BLaER1 treated with 17β-estradiol and CSF1 and Interleukin-3, amounts not matched to agents 10 nM and 100 nM (cell line): ENCODE measurements at regions not wholly inside any gene's neighbourhood (a gene's known extent, or its start where the extent isn't known, plus 50 kb on each side); places are given as distances from the start of the nearest gene placed in this dataset.

ENCODE experiments used
- H3K27ac ChIP-seq, 11 experiments: shearing (Covaris generic); formaldehyde crosslinking; 2 replicates each; pipeline ENCODE4 v1.8.1; 2022
- H3K27me3 ChIP-seq, 11 experiments: shearing (Covaris generic); formaldehyde crosslinking; 2 replicates each; pipeline ENCODE4 v1.8.1; 2022
- H3K36me3 ChIP-seq, 11 experiments: shearing (Covaris generic); formaldehyde crosslinking; 2 replicates each; pipeline ENCODE4 v1.8.1; 2022
- H3K4me1 ChIP-seq, 10 experiments: shearing (Covaris generic); formaldehyde crosslinking; 2 replicates each; pipeline ENCODE4 v1.8.1; 2022
- H3K4me2 ChIP-seq, 11 experiments: shearing (Covaris generic); formaldehyde crosslinking; 2 replicates each; pipeline ENCODE4 v1.8.1; 2022
- H3K4me3 ChIP-seq, 10 experiments: shearing (Covaris generic); formaldehyde crosslinking; 2 replicates each; pipeline ENCODE4 v1.8.1; 2022
- H3K9ac ChIP-seq, 11 experiments: shearing (Covaris generic); formaldehyde crosslinking; 2 replicates each; pipeline ENCODE4 v1.8.1; 2022
- H3K9me3 ChIP-seq, 11 experiments: shearing (Covaris generic); formaldehyde crosslinking; replicated peaks in 1 of 11; 2 replicates each; pipeline ENCODE4 v1.8.1; 2022
- H4K20me1 ChIP-seq, 11 experiments: shearing (Covaris generic); formaldehyde crosslinking; 2 replicates each; pipeline ENCODE4 v1.8.1; 2022
- Cebpa-rat ChIP-seq, 11 experiments: shearing (Covaris generic); IDR thresholded peaks; 2 replicates each; pipeline ENCODE4 v1.8.1; 2022

GRCh38 chr1:56356376-56356990 lies 222.9 kb downstream of the PLPP3 start:
- H3K9me3 ChIP-seq: no peaks in the 10 kb centered on the region

GRCh38 chr1:56355918-56356317 lies 223.4 kb downstream of the PLPP3 start:
- no peaks in the 10 kb centered on the region for H3K36me3 ChIP-seq
- H3K27me3 ChIP-seq: no peaks in the 10 kb centered on the region
- peaks cover 0 to 11% (median 0%) of the 10 kb centered on the region in 10 experiments; a peak in 5 of 20 replicates for H3K4me1 ChIP-seq
- H3K9me3 ChIP-seq: no peaks in the 10 kb centered on the region
- H3K4me2 ChIP-seq: no peak overlapping the region
- no peak for TF ChIP-seq Cebpa-rat (IDR thresholded peaks at IDR 0.05)
- H3K27ac ChIP-seq: no peak overlapping the region
- no peak overlapping the region for H3K9ac ChIP-seq
- no peaks in the 10 kb centered on the region for H4K20me1 ChIP-seq
- no peak overlapping the region for H3K4me3 ChIP-seq

More at GRCh38 chr1:56356376-56356990, 222.9 kb downstream of the PLPP3 start:
- Histone ChIP-seq H3K4me1 (peaks cover 0 to 11% (median 0%) of the 10 kb centered on the region in 10 experiments; a peak in 5 of 20 replicates), H3K4me2 (no peak overlapping the region), H3K4me3 (no peak overlapping the region), H3K9ac (no peak overlapping the region), H4K20me1 (no peaks in the 10 kb centered on the region), H3K27me3 (no peaks in the 10 kb centered on the region), H3K36me3 (no peaks in the 10 kb centered on the region), H3K27ac (no peak overlapping the region)
- TF ChIP-seq Cebpa-rat (IDR thresholded peaks at IDR 0.05): no peak

- H4K20me1 ChIP-seq: no peaks in the 10 kb centered on the region
- H3K9me3 ChIP-seq: no peaks in the 10 kb centered on the region
- H3K4me1 ChIP-seq: peaks cover 0 to 11% (median 0%) of the 10 kb centered on the region in 10 experiments; a peak in 5 of 20 replicates
- H3K4me3 ChIP-seq: no peak overlapping the region
- no peaks in the 10 kb centered on the region for H3K27me3 ChIP-seq
- H3K27ac ChIP-seq: no peak overlapping the region
- no peak overlapping the region for H3K9ac ChIP-seq
- H3K4me2 ChIP-seq: no peak overlapping the region
- H3K36me3 ChIP-seq: no peaks in the 10 kb centered on the region
- TF ChIP-seq Cebpa-rat (IDR thresholded peaks at IDR 0.05): no peak
Measured at GRCh38 chr1:56355422-56355821, 223.9 kb downstream of the PLPP3 start.

- H3K4me1 ChIP-seq: peaks cover 0 to 10% (median 0%) of the 10 kb centered on the region in 10 experiments; a peak in 2 of 20 replicates
- H3K4me3 ChIP-seq: no peak overlapping the region
- peaks cover 0 to 27% (median 14%) of the 10 kb centered on the region in 11 experiments; a peak in 12 of 22 replicates for H3K9me3 ChIP-seq
- no peaks in the 10 kb centered on the region for H3K36me3 ChIP-seq
- H3K27ac ChIP-seq: no peak overlapping the region
- no peak overlapping the region for H3K9ac ChIP-seq
- H3K4me2 ChIP-seq: peak overlapping the region in 1 of 11 experiments; percentile 19; a peak in 2 of 22 replicates
- H3K27me3 ChIP-seq: no peaks in the 10 kb centered on the region
- no peak for TF ChIP-seq Cebpa-rat (IDR thresholded peaks at IDR 0.05)
- no peaks in the 10 kb centered on the region for H4K20me1 ChIP-seq
Measured at GRCh38 chr1:56345831-56346230, 233.5 kb downstream of the PLPP3 start.

- H4K20me1 ChIP-seq: no peaks in the 10 kb centered on the region
- H3K4me1 ChIP-seq: peaks cover 0 to 9% (median 0%) of the 10 kb centered on the region in 10 experiments; a peak in 2 of 20 replicates
- H3K4me2 ChIP-seq: no peak overlapping the region
- no peaks in the 10 kb centered on the region for H3K36me3 ChIP-seq
- peaks cover 0 to 27% (median 9%) of the 10 kb centered on the region in 11 experiments; a peak in 10 of 22 replicates for H3K9me3 ChIP-seq
- TF ChIP-seq Cebpa-rat (IDR thresholded peaks at IDR 0.05): no peak
- no peak overlapping the region for H3K4me3 ChIP-seq
- no peak overlapping the region for H3K9ac ChIP-seq
- no peak overlapping the region for H3K27ac ChIP-seq
- no peaks in the 10 kb centered on the region for H3K27me3 ChIP-seq
Measured at GRCh38 chr1:56340977-56341376, 238.4 kb downstream of the PLPP3 start.

- Histone ChIP-seq H3K36me3 (no peaks in the 10 kb centered on the region), H3K27me3 (no peaks in the 10 kb centered on the region), H4K20me1 (no peaks in the 10 kb centered on the region), H3K9ac (no peak overlapping the region), H3K9me3 (peaks cover 0 to 27% (median 9%) of the 10 kb centered on the region in 11 experiments; a peak in 10 of 22 replicates), H3K4me1 (no peaks in the 10 kb centered on the region), H3K4me3 (no peak overlapping the region), H3K4me2 (no peak overlapping the region), H3K27ac (no peak overlapping the region)
- no peak for TF ChIP-seq Cebpa-rat (IDR thresholded peaks at IDR 0.05)
Measured at GRCh38 chr1:56339786-56340465, 239.4 kb downstream of the PLPP3 start.

- H3K4me3 ChIP-seq: no peak overlapping the region
- TF ChIP-seq Cebpa-rat (IDR thresholded peaks at IDR 0.05): no peak
Measured at GRCh38 chr1:56339093-56339492, 240.3 kb downstream of the PLPP3 start.

GRCh38 chr1:56336982-56337381 lies 242.4 kb downstream of the PLPP3 start:
- Histone ChIP-seq H4K20me1 (no peaks in the 10 kb centered on the region), H3K27me3 (peaks cover 0 to 5% (median 0%) of the 10 kb centered on the region in 11 experiments; a peak in 1 of 22 replicates), H3K4me3 (no peak overlapping the region), H3K4me2 (no peak overlapping the region), H3K4me1 (no peaks in the 10 kb centered on the region), H3K36me3 (no peaks in the 10 kb centered on the region), H3K9ac (no peak overlapping the region), H3K27ac (no peak overlapping the region), H3K9me3 (peaks cover 0 to 10% (median 4%) of the 10 kb centered on the region in 11 experiments; a peak in 5 of 22 replicates)
- no peak for TF ChIP-seq Cebpa-rat (IDR thresholded peaks at IDR 0.05)

More at GRCh38 chr1:56339093-56339492, 240.3 kb downstream of the PLPP3 start:
- Histone ChIP-seq H3K9ac (no peak overlapping the region), H3K27me3 (peaks cover 0 to 3% (median 0%) of the 10 kb centered on the region in 11 experiments; a peak in 1 of 22 replicates), H3K36me3 (no peaks in the 10 kb centered on the region), H3K4me1 (no peaks in the 10 kb centered on the region), H4K20me1 (no peaks in the 10 kb centered on the region), H3K4me2 (no peak overlapping the region), H3K27ac (no peak overlapping the region), H3K9me3 (peaks cover 0 to 24% (median 8%) of the 10 kb centered on the region in 11 experiments; a peak in 10 of 22 replicates)

- no peak overlapping the region for H3K27ac ChIP-seq
Measured at GRCh38 chr1:56335394-56335793, 244.0 kb downstream of the PLPP3 start.

More at GRCh38 chr1:56335394-56335793, 244.0 kb downstream of the PLPP3 start:
- Histone ChIP-seq H3K9me3 (0 out of 22 replicates have a peak, but pooled peaks cover 0 to under 1% (median 0%) of the 10 kb centered on the region in 11 experiments), H3K9ac (no peak overlapping the region), H3K4me3 (no peak overlapping the region), H3K4me2 (no peak overlapping the region), H4K20me1 (no peaks in the 10 kb centered on the region), H3K36me3 (no peaks in the 10 kb centered on the region), H3K27me3 (peaks cover 0 to 5% (median 0%) of the 10 kb centered on the region in 11 experiments; a peak in 1 of 22 replicates), H3K4me1 (peaks cover 0 to 4% (median 0%) of the 10 kb centered on the region in 10 experiments; a peak in 4 of 20 replicates)
- no peak for TF ChIP-seq Cebpa-rat (IDR thresholded peaks at IDR 0.05)
